Hepatocyte (in vitro differentiated cells): ENCODE measurements at regions not wholly inside any gene's neighbourhood (a gene's known extent, or its start where the extent isn't known, plus 50 kb on each side); places are given as distances from the start of the nearest gene placed in this dataset.

Experiments
- CTCF ChIP-seq: fragments of 200-600 bp; sonication (generic); IDR thresholded peaks from 2 replicates; pipeline ENCODE4 v1.5.1; 2016; ENCODE audit warnings: antibody characterized with exemption, mild to moderate bottlenecking; ENCODE audit not compliant: poor library complexity
- EZH2 ChIP-seq: fragments of 200-600 bp; sonication (generic); IDR thresholded peaks from 2 replicates; pipeline ENCODE4 v1.6.1; 2016; ENCODE audit warnings: antibody characterized with exemption, mild to moderate bottlenecking, borderline replicate concordance

- TF ChIP-seq CTCF (no peak), EZH2 (no peak)
Observed at GRCh38 chr9:30505311-30505710, 1879.1 kb upstream of the ACO1 start.
